ENCODE measurements at regions not wholly inside any gene's neighbourhood (a gene's known extent, or its start where the extent isn't known, plus 50 kb on each side); places are given as distances from the start of the nearest gene placed in this dataset.

DNA sequence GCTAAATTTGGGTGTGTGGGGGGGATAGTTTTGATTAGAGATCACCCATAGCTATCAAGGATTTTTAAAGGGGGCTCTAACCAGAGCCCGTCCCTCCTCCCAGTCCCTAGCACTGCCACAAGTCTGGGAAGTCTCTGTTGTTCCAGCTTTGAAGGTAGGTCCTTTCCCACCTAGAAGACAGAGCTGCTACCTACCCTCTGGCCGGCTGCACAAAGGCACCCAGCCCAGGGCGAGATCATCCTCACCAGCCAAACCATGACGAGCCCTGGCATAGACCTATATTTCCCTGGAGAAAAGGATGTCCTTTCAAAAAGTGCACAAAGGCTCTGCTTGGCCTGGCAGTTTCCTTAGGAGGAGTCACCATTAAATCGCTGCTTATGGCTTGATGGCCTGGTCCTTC is 147.8 kb downstream of the CYP26A1 start:
- Histone ChIP-seq H3K4me2 (ENCODE audit: insufficient read depth, low read length) (no peak overlapping the region), H3K27me3 (ENCODE audit: control insufficient read depth in 2 of 2, insufficient read depth in 2 of 2, low read length in 2 of 2) (peaks cover 5 to 13% of the 10 kb centered on the region in 2 experiments), H3K4me1 (ENCODE audit: control insufficient read depth, extremely low read depth, insufficient read depth, low read length) (no peaks in the 10 kb centered on the region), H4K20me1 (replicated peaks; ENCODE audit: control insufficient read depth, extremely low read depth, insufficient read depth, low read length) (no peaks in the 10 kb centered on the region), H3K9me3 (replicated peaks; ENCODE audit: control insufficient read depth, insufficient read depth, low read length) (no peaks in the 10 kb centered on the region), H3K79me2 (ENCODE audit: control insufficient read depth, insufficient read depth, low read length) (no peaks in the 10 kb centered on the region), H3K9me1 (replicated peaks; ENCODE audit: control insufficient read depth, extremely low read depth, insufficient read depth, low read length) (no peaks in the 10 kb centered on the region), H3K36me3 (ENCODE audit: control insufficient read depth in 2 of 2, extremely low read depth in 1 of 2, insufficient read depth in 2 of 2, low read length in 2 of 2) (no peaks in the 10 kb centered on the region), H3K9ac (replicated peaks; ENCODE audit: extremely low read depth, insufficient read depth, low read length) (no peak overlapping the region), H3K4me3 (replicated peaks in 1 of 3; ENCODE audit: insufficient read depth in 1 of 3, low read depth in 1 of 3, low read length in 3 of 3) (no peak overlapping the region), H3K27ac (ENCODE audit: insufficient read depth, low read depth, low read length) (no peak overlapping the region), H2AFZ (ENCODE audit: low read depth, low read length) (no peak overlapping the region)
- dilution Hi-C loops (cut with MboI; ENCODE audit: extremely low pct_ligation_motif_present, low sequenced_read_pairs): no loop called here
- ChIA-PET POLR2A (no interaction called here), CTCF (no interaction called here)
- no TSS peak for BruUV-seq (replicated peaks)
- FAIRE-seq (no peak), DNase-seq (ENCODE audit: low read depth, low spot score) (no peak)
- intact Hi-C loops (cut with micrococcal nuclease): no loop called here
- no peak for TF ChIP-seq EZH2 (IDR thresholded peaks at IDR 0.05; ENCODE audit: borderline replicate concordance, low read depth, low read length, severe bottlenecking)
- TF ChIP-seq JUN (IDR thresholded peaks at IDR 0.05; ENCODE audit: borderline replicate concordance, insufficient read depth, insufficient read length, low read depth): no peak
- no peak for TF ChIP-seq FOS (IDR thresholded peaks at IDR 0.05; ENCODE audit: borderline replicate concordance, insufficient read depth, low read length)
- no peak for TF ChIP-seq POLR2A (IDR thresholded peaks at IDR 0.05; ENCODE audit: low read depth, low read length)
- no peak for TF ChIP-seq GATA2 (IDR thresholded peaks at IDR 0.05; ENCODE audit: insufficient read depth, insufficient read length, low read depth, low read length)
- TF ChIP-seq, protein P1, sequence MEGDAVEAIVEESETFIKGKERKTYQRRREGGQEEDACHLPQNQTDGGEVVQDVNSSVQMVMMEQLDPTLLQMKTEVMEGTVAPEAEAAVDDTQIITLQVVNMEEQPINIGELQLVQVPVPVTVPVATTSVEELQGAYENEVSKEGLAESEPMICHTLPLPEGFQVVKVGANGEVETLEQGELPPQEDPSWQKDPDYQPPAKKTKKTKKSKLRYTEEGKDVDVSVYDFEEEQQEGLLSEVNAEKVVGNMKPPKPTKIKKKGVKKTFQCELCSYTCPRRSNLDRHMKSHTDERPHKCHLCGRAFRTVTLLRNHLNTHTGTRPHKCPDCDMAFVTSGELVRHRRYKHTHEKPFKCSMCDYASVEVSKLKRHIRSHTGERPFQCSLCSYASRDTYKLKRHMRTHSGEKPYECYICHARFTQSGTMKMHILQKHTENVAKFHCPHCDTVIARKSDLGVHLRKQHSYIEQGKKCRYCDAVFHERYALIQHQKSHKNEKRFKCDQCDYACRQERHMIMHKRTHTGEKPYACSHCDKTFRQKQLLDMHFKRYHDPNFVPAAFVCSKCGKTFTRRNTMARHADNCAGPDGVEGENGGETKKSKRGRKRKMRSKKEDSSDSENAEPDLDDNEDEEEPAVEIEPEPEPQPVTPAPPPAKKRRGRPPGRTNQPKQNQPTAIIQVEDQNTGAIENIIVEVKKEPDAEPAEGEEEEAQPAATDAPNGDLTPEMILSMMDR (IDR thresholded peaks at IDR 0.05; ENCODE audit: extremely low read depth in 1 of 2, insufficient read depth in 1 of 2, low read depth in 1 of 2, low read length in 2 of 2): no peak
- no peak for TF ChIP-seq MYC (IDR thresholded peaks at IDR 0.05; ENCODE audit: low read depth, low read length)
- TF ChIP-seq, protein P2, sequence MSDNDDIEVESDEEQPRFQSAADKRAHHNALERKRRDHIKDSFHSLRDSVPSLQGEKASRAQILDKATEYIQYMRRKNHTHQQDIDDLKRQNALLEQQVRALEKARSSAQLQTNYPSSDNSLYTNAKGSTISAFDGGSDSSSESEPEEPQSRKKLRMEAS (IDR thresholded peaks at IDR 0.05; ENCODE audit: insufficient read depth, insufficient read length): no peak
- no peak for TF ChIP-seq POLR2AphosphoS5 (IDR thresholded peaks at IDR 0.05; ENCODE audit: insufficient read depth, low read depth, low read length)
